ENCODE measurements at regions not wholly inside any gene's neighbourhood (a gene's known extent, or its start where the extent isn't known, plus 50 kb on each side); places are given as distances from the start of the nearest gene placed in this dataset.

DNA sequence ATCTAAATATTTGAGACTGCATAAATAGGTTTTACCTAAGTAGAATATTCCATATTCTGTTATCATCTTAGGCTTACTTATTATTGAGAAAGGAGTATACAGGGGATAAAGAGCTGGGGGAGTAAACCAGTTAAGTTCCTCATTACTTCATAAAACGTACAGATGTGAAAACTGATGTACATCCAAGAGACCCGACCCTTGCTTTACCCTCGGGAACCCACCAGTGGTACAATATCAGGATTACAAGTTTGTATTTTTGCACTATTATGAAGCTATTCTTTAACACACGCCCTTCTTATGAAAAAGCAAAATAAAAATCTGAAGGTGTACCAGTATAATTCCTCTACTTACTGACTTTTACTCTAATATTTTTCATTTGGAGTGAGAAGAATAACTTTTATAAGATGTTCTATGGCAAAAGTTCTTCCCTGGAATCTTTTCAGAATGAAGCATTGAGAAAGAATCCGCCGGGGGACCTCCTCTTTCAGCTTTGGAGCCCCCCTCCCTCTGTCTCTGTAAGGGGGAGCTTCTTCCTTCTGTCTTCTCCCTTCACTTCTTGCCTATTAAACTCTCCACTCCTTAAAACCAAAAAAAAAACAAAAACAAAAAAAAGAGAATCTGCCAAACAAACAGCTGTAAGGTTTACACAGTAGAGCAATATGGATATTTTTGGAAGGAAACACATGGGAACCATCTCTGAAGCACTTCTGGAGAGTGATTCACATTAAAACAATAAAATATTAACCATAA is 550.0 kb downstream of the TNS3 start:
- H3K36me3 ChIP-seq, result no peaks in the 10 kb centered on the region
- no peaks in the 10 kb centered on the region for H3K9me3 ChIP-seq
- H3K27ac ChIP-seq, result no peak overlapping the region
- H3K4me3 ChIP-seq, result no peak overlapping the region
- TF ChIP-seq, protein P1, sequence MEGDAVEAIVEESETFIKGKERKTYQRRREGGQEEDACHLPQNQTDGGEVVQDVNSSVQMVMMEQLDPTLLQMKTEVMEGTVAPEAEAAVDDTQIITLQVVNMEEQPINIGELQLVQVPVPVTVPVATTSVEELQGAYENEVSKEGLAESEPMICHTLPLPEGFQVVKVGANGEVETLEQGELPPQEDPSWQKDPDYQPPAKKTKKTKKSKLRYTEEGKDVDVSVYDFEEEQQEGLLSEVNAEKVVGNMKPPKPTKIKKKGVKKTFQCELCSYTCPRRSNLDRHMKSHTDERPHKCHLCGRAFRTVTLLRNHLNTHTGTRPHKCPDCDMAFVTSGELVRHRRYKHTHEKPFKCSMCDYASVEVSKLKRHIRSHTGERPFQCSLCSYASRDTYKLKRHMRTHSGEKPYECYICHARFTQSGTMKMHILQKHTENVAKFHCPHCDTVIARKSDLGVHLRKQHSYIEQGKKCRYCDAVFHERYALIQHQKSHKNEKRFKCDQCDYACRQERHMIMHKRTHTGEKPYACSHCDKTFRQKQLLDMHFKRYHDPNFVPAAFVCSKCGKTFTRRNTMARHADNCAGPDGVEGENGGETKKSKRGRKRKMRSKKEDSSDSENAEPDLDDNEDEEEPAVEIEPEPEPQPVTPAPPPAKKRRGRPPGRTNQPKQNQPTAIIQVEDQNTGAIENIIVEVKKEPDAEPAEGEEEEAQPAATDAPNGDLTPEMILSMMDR (IDR thresholded peaks at IDR 0.05), result no peak
- no peak for DNase-seq (ENCODE audit: low spot score in 2 of 2)
- intact Hi-C loops (cut with DNase I), result no loop called here
- no peaks in the 10 kb centered on the region for H3K4me1 ChIP-seq
- H3K27me3 ChIP-seq, result no peaks in the 10 kb centered on the region

DNA sequence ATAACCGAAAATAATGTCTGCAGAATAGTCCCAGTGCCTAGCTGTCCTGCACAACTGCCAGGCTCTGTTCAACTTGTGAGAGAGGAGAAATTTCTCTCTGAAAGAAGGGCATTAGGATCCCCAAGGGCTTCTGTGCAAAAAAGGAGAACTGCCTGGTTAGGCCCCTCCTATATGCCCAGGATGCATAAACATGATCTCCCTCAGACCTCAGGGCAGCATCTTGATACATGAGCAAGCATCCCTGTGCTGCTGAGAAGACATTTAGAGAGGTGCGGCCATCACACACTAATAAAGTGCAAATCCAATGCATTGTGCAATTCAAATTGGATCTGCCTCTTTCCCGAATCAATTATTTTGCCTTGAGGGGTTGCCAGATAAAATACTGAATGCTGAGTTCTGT is 553.6 kb downstream of the TNS3 start:
- Histone ChIP-seq H3K27ac (no peak overlapping the region), H3K27me3 (no peaks in the 10 kb centered on the region), H3K4me1 (peaks cover 0 to 7% of the 10 kb centered on the region in 2 donors), H3K4me3 (no peak overlapping the region), H3K9me3 (no peaks in the 10 kb centered on the region), H3K36me3 (no peaks in the 10 kb centered on the region)
- DNase-seq (ENCODE audit: low spot score in 2 of 2), result no peak
- TF ChIP-seq, protein P1 (IDR thresholded peaks at IDR 0.05), result no peak
- intact Hi-C loops (cut with DNase I), result no loop called here

DNA sequence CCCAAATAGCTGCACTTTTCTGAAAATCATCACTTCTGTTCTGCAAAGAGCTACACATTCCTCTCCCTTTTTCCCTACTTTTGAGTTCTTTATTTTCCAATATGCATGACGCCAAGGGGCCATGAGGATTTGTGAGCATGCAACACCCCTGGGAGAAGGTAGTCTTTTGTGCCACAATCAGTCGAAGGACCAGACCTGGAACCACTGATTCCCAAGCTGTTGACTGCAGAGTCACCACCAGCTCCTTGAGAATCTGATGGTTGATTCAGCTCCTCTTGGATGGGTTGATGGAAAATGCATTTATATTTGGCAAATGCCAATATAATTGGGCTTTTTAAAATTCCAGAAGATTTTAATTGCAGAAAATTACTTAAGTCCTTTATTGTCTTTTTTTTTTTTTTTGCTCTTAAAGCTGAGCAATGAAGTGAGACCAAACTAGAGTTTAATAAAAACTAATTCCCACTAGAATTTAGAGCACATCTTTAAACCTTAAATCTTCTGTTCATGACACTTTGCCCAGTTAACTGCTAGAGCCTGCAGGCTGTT is 554.1 kb downstream of the TNS3 start:
- intact Hi-C loops (cut with DNase I), result no loop called here
- DNase-seq (ENCODE audit: low spot score in 2 of 2), result no peak
- no peak overlapping the region for H3K27ac ChIP-seq

DNA sequence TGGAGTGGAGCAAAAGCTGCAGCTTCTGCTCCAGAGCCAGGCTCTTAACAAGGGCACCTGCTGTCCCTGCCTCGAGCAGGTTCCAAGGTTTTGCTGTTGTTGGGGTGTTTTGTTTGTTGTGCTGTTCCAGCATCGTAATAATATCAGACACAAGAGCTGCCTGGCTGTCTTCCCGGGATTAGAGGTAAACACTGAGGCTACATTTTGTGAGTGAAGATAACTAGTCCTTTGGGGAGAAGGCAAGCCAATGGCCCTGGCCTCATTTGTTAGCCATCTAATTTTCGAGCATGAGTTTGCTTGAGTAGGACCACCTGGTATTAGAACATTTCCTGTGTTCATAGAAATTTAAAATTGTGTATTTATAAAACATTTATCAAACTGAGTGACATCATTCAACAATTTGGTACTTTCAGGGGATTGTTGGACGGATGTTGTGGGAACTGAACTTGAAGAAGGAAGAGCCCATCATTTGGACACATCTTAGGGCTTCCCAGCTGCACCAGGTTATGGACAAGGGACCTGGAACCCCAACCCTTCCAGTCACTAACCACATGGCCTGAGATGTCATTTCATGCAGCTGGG is 555.0 kb downstream of the TNS3 start:
- no peak for DNase-seq (ENCODE audit: low spot score in 2 of 2)
- Histone ChIP-seq H3K36me3 (no peaks in the 10 kb centered on the region), H3K4me1 (peaks cover 0 to 7% of the 10 kb centered on the region in 2 donors), H3K27me3 (no peaks in the 10 kb centered on the region), H3K4me3 (no peak overlapping the region), H3K9me3 (no peaks in the 10 kb centered on the region), H3K27ac (no peak overlapping the region)
- intact Hi-C loops (cut with DNase I), result no loop called here
- TF ChIP-seq, protein P1 (IDR thresholded peaks at IDR 0.05), result no peak

More for the DNA sequence above, 554.1 kb downstream of the TNS3 start:
- Histone ChIP-seq H3K4me1 (peaks cover 0 to 7% of the 10 kb centered on the region in 2 donors), H3K4me3 (no peak overlapping the region), H3K9me3 (no peaks in the 10 kb centered on the region), H3K27me3 (no peaks in the 10 kb centered on the region), H3K36me3 (no peaks in the 10 kb centered on the region)
- TF ChIP-seq, protein P1 (IDR thresholded peaks at IDR 0.05), result no peak

DNA sequence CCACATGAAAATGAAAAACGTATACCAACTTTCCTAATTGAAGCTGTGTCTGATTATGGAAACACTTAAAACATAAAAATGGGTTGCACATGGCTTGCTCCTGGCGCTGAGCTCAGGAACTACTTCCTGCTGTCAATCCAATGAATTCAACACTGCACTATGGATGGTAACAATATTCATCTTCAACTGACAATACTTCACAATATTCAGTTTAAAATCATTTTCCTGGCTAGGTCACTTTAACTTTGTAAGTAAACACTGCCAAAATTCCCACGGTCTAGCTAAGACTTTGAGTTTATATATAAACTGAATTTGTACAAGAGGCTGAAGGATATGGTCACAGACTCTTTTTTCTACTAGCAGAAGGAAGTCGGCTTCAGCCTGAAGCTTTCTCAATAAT is 556.9 kb downstream of the TNS3 start:
- Histone ChIP-seq H3K36me3 (no peaks in the 10 kb centered on the region), H3K27ac (no peak overlapping the region), H3K4me1 (peaks cover 0 to 7% of the 10 kb centered on the region in 2 donors), H3K27me3 (no peaks in the 10 kb centered on the region), H3K9me3 (no peaks in the 10 kb centered on the region), H3K4me3 (no peak overlapping the region)
- DNase-seq (ENCODE audit: low spot score in 2 of 2), result no peak
- TF ChIP-seq, protein P1 (IDR thresholded peaks at IDR 0.05), result no peak
- intact Hi-C loops (cut with DNase I), result no loop called here

Measured in ascending aorta (tissue), 2 donors.